Muscle layer of duodenum (tissue), 2 donors: ENCODE measurements at regions not wholly inside any gene's neighbourhood (a gene's known extent, or its start where the extent isn't known, plus 50 kb on each side); places are given as distances from the start of the nearest gene placed in this dataset.

Source experiments
- H3K27ac ChIP-seq: one replicate; pipeline ENCODE4 v1.7.0; 2013; ENCODE audit warnings: mild to moderate bottlenecking, low read length
- H3K27me3 ChIP-seq: one replicate; pipeline ENCODE4 v1.7.0; 2013; ENCODE audit warnings: low read depth, mild to moderate bottlenecking, control low read depth, low read length
- H3K36me3 ChIP-seq, 2 donors: one replicate each; pipeline ENCODE4 v1.7.0; 2013; ENCODE audit warnings: low read length in 2 of 2, control low read depth in 1 of 2, mild to moderate bottlenecking in 1 of 2; ENCODE audit not compliant: insufficient read depth in 2 of 2, control insufficient read depth in 1 of 2
- H3K4me1 ChIP-seq, 2 donors: one replicate each; pipeline ENCODE4 v1.7.0; 2013; ENCODE audit warnings: low read length in 2 of 2, mild to moderate bottlenecking in 2 of 2, control low read depth in 1 of 2, moderate library complexity in 1 of 2; ENCODE audit not compliant: insufficient read depth in 2 of 2, control insufficient read depth in 1 of 2
- H3K4me3 ChIP-seq, 2 donors: one replicate each; pipeline ENCODE4 v1.7.0; 2013; ENCODE audit warnings: low read length in 2 of 2, low read depth in 1 of 2, mild to moderate bottlenecking in 1 of 2
- H3K9me3 ChIP-seq, 2 donors: one replicate each; pipeline ENCODE4 v1.7.0; 2013; ENCODE audit warnings: low read length in 2 of 2, control low read depth in 1 of 2, mild to moderate bottlenecking in 1 of 2; ENCODE audit not compliant: control insufficient read depth in 1 of 2
- donor health status: healthy.

GRCh38 chr12:58567189-58567588 is 353.1 kb downstream of the LRIG3 start:
- no peaks in the 10 kb centered on the region for H3K9me3 ChIP-seq
- peaks cover 0 to 10% of the 10 kb centered on the region in 2 donors for H3K4me1 ChIP-seq
- no peak overlapping the region for H3K27ac ChIP-seq
- no peaks in the 10 kb centered on the region for H3K27me3 ChIP-seq
- H3K4me3 ChIP-seq: no peak overlapping the region
- no peaks in the 10 kb centered on the region for H3K36me3 ChIP-seq

GRCh38 chr12:58570411-58570810 is 349.9 kb downstream of the LRIG3 start:
- no peaks in the 10 kb centered on the region for H3K27me3 ChIP-seq
- H3K36me3 ChIP-seq: no peaks in the 10 kb centered on the region
- no peaks in the 10 kb centered on the region for H3K9me3 ChIP-seq
- no peaks in the 10 kb centered on the region for H3K4me1 ChIP-seq
- no peak overlapping the region for H3K27ac ChIP-seq
- H3K4me3 ChIP-seq: no peak overlapping the region

GRCh38 chr12:58575256-58575655 is 345.0 kb downstream of the LRIG3 start:
- Histone ChIP-seq H3K9me3 (no peaks in the 10 kb centered on the region), H3K4me1 (no peaks in the 10 kb centered on the region)

GRCh38 chr12:58576081-58576480 is 344.2 kb downstream of the LRIG3 start:
- no peaks in the 10 kb centered on the region for H3K9me3 ChIP-seq
- peak overlapping the region; percentile 6 for H3K27ac ChIP-seq
- no peaks in the 10 kb centered on the region for H3K4me1 ChIP-seq
- no peaks in the 10 kb centered on the region for H3K36me3 ChIP-seq
- no peak overlapping the region for H3K4me3 ChIP-seq
- no peaks in the 10 kb centered on the region for H3K27me3 ChIP-seq

More at GRCh38 chr12:58575256-58575655, 345.0 kb downstream of the LRIG3 start:
- H3K36me3 ChIP-seq: no peaks in the 10 kb centered on the region
- no peaks in the 10 kb centered on the region for H3K27me3 ChIP-seq
- H3K27ac ChIP-seq: no peak overlapping the region
- no peak overlapping the region for H3K4me3 ChIP-seq

GRCh38 chr12:58576916-58577315 is 343.4 kb downstream of the LRIG3 start:
- Histone ChIP-seq H3K4me1 (no peaks in the 10 kb centered on the region), H3K27me3 (no peaks in the 10 kb centered on the region), H3K36me3 (no peaks in the 10 kb centered on the region), H3K27ac (peak overlapping the region; percentile 6), H3K4me3 (no peak overlapping the region), H3K9me3 (no peaks in the 10 kb centered on the region)

- Histone ChIP-seq H3K9me3 (no peaks in the 10 kb centered on the region), H3K36me3 (no peaks in the 10 kb centered on the region), H3K27ac (no peak overlapping the region), H3K4me1 (no peaks in the 10 kb centered on the region), H3K4me3 (no peak overlapping the region), H3K27me3 (no peaks in the 10 kb centered on the region)
Observed at GRCh38 chr12:58580095-58580494, 340.2 kb downstream of the LRIG3 start.

- Histone ChIP-seq H3K27me3 (no peaks in the 10 kb centered on the region), H3K27ac (peak overlapping the region; percentile 27), H3K4me3 (no peak overlapping the region), H3K4me1 (no peaks in the 10 kb centered on the region), H3K9me3 (no peaks in the 10 kb centered on the region), H3K36me3 (no peaks in the 10 kb centered on the region)
Observed at GRCh38 chr12:58583529-58583928, 336.8 kb downstream of the LRIG3 start.

GRCh38 chr12:58583940-58584339 is 336.4 kb downstream of the LRIG3 start:
- no peak overlapping the region for H3K27ac ChIP-seq
- H3K4me3 ChIP-seq: no peak overlapping the region
- no peaks in the 10 kb centered on the region for H3K36me3 ChIP-seq
- no peaks in the 10 kb centered on the region for H3K4me1 ChIP-seq
- H3K27me3 ChIP-seq: no peaks in the 10 kb centered on the region
- no peaks in the 10 kb centered on the region for H3K9me3 ChIP-seq

- H3K27ac ChIP-seq: no peak overlapping the region
- H3K9me3 ChIP-seq: no peaks in the 10 kb centered on the region
- no peaks in the 10 kb centered on the region for H3K4me1 ChIP-seq
Observed at GRCh38 chr12:58584880-58585279, 335.4 kb downstream of the LRIG3 start.

GRCh38 chr12:58586762-58587161 is 333.5 kb downstream of the LRIG3 start:
- Histone ChIP-seq H3K27me3 (no peaks in the 10 kb centered on the region), H3K27ac (no peak overlapping the region), H3K9me3 (no peaks in the 10 kb centered on the region), H3K4me1 (no peaks in the 10 kb centered on the region), H3K36me3 (no peaks in the 10 kb centered on the region), H3K4me3 (no peak overlapping the region)

More at GRCh38 chr12:58584880-58585279, 335.4 kb downstream of the LRIG3 start:
- Histone ChIP-seq H3K36me3 (no peaks in the 10 kb centered on the region), H3K27me3 (no peaks in the 10 kb centered on the region), H3K4me3 (no peak overlapping the region)

GRCh38 chr12:58588770-58589169 is 331.5 kb downstream of the LRIG3 start:
- Histone ChIP-seq H3K9me3 (no peaks in the 10 kb centered on the region), H3K27ac (no peak overlapping the region), H3K4me1 (no peaks in the 10 kb centered on the region), H3K4me3 (no peak overlapping the region), H3K36me3 (no peaks in the 10 kb centered on the region), H3K27me3 (no peaks in the 10 kb centered on the region)

GRCh38 chr12:58592475-58593207 is 327.7 kb downstream of the LRIG3 start:
- peak overlapping the region; percentile 70 for H3K27ac ChIP-seq
- no peaks in the 10 kb centered on the region for H3K36me3 ChIP-seq
- H3K9me3 ChIP-seq: no peaks in the 10 kb centered on the region
- no peaks in the 10 kb centered on the region for H3K27me3 ChIP-seq
- H3K4me1 ChIP-seq: no peaks in the 10 kb centered on the region
- H3K4me3 ChIP-seq: no peak overlapping the region
